ENCODE measurements at regions not wholly inside any gene's neighbourhood (a gene's known extent, or its start where the extent isn't known, plus 50 kb on each side); places are given as distances from the start of the nearest gene placed in this dataset.

- no peak for DNase-seq
These were observed 123.1 kb upstream of the INHBA start for GRCh38 chr7:41825927-41826480.

DNA sequence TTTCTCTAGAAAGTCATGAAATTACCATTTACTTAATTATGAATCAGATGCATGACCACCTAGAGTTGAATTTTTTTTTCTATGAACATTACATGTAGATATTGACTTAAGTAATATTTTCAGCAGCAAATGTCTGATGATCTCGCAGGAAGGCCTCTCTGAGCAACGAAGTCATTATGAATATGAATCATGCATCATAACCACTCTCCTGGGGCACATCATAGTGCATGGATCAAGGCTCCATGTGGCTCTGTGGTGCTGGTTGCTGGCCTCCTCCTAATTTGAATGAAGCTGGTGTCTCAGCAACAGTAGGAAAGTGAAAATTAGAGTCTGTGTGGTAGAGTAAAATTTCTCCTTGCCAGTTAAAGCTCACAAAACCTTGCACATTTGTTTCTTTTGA lies 121.4 kb upstream of the INHBA start:
- DNase-seq, result no peak

- DNase-seq, result no peak
These were observed 119.4 kb upstream of the INHBA start for GRCh38 chr7:41822259-41822817.

DNA sequence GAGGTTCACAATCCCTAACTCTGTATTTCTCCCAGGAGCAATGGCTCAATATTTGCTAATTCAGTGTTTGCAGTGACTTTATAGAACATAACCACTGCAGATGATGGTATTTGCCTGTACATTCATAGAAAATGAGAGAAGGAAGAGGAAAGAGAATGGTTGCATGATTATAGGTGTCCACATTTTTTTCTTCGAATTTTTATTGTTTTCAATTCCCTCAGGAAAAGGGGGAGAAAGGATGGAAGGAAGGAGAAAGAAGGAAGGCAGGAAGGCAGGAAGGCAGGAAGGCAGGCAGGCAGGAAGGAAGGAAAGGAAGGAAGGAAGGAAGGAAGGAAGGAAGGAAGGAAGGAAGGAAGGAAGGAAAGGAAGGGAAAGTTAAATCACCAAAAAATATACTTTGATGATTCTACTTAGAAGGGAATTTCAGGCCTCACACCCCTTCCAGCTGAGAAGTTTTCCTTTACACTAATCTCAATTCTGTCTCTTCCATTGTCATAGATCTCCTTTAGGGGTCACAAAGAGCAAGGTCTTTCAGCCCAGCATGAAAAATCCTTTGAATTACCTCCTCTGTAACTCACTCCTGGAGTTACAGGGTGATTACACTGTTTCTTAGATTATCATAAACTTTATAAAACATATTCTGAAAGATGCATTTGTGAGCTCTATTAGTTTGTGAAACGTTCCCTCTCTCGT lies 118.8 kb upstream of the INHBA start:
- no peak for DNase-seq

DNA sequence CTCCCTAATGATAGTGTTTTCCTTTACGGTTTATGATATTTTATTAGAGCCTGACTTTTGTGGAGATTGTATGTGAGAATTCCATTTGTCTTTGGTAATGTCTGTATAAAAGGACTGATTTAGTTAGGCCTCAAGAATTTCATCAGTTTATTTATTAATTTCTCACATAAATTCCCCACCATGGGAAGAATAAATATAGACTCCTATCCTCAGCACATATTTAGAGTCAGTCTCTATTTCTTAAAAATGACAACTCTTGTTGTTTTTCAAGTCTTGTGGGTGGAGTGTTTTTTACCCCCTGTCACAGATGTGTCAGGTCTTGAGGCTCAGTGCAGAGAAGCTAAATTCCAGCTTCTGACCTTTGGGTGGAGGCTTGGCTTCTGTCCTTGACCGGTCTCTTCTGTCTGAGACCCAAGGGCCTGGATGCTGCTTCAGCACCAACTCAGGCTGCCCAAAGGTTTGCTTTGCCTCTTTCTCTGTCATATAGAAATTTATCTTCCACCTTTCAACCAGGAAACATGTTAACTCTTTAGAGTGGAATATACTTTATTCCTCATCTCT lies 117.3 kb upstream of the INHBA start:
- DNase-seq, result no peak

- DNase-seq, result no peak
These were observed 116.8 kb upstream of the INHBA start for GRCh38 chr7:41819645-41820044.

DNA sequence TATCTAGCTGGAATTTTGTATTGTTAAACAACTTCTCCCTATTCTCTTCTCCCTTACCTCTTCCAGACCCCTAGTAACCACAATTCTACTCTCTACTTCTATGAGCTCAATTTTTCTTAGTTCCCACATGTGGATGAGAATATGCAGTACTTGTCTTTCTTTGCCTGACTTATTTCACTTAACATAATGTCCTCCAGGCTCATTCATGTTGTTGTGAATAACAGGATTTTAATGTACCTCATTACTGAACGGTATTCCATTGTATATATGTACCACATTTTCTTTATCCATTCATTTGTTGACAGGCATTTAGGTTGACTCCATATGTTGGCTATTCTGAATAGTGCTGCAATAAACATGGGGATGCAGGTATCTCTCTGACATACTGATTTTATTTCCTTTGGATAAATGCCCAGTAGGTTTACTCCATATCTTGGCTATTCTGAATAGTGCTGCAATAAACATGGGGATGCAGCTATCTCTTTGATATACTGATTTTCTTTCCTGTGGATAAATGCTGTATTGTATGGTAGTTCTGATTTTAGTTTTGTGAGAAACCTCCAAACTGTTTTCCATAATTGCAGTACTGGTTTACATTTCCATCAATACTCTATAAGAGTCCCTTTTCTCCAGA lies 116.0 kb upstream of the INHBA start:
- no peak for DNase-seq

DNA sequence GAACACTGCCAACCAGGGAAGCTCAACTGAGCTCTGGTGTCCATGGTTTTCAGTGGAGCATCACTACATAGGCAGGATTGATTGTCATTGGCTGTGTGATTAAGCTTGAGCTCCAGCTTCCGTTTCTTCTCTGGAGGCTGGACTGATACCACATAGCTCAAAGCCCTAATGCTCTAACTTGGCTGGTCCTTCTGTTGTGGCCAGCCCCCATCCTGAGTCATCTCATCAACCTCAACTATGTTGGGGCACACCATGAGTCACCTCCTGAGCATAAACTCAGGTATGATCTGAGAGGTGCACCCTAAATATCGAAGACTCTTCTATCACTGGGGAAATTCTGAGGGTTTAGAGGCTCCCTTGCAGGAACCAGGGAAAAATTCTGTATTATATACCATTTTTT lies 114.5 kb upstream of the INHBA start:
- DNase-seq, result no peak

- no peak for DNase-seq
These were observed 113.2 kb upstream of the INHBA start for GRCh38 chr7:41816111-41816510.

DNA sequence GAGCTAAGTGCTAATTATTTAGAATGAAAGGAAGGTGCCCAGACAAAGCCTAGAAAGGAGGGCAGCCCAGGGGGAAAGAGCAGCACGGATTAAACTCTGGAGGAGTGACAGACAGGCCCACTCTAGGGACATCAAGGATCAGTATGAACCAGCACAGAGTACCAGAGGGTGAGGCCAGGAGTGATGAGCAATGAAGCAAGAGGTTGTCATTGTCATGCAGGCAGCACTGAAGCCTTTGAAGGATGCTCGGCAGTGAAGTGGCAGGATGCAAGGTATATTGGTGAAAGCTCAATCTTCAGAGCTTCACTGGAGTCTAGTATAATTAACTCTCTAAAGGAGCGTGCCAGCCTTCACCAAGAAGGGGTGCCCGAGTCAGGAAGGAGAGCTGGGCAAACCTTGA lies 112.0 kb upstream of the INHBA start:
- DNase-seq, result no peak

- DNase-seq, result no peak
These were observed 110.4 kb upstream of the INHBA start for GRCh38 chr7:41813286-41813685.

DNA sequence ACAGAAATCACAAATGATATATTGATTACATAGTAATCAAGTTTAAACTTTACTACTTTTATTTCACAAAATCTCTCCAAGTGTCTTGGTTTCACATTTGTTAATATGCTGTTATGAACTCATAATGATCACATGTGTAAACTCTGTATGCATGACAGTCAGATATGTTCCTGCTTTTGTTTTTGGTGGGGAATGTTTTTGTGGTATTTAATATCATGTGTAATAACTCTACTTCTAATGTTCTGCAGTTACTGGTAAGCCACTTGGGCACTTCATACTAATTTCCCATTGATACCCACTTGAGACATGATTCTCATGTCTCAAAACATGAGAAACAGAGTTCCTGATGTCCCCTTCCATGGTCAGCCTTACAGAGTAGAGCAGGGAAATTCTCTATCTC lies 109.1 kb upstream of the INHBA start:
- DNase-seq, result no peak

DNA sequence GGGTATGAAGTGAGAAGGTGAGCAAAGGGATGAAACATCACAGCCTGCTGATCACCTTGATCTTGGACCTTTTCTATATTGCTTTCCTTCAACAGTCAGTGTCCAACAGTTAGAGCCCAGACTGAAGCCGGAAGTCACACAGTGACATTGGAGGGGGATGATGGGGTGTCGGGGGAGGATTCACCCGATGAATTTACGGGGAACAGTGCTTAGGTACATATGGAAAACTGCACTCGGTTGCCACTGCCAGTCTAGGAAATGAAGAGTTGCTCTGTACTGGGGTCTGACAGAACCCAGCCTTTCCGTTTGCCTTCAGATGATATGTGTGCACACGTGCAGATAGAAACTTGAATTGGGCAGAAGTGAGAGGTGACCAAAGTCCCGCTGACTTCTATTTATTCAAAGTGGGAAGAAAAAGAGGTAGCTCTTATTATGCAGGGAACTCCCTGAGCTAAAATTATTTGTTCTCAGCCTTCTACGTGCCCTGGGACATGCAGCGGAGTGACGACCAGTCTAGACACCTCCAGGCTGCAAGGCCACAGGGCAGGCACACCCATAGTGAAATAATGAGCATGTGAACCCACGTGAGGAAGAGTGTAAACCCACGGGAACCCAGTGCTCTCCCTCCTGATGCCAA lies 107.2 kb upstream of the INHBA start:
- no peak for DNase-seq

DNA sequence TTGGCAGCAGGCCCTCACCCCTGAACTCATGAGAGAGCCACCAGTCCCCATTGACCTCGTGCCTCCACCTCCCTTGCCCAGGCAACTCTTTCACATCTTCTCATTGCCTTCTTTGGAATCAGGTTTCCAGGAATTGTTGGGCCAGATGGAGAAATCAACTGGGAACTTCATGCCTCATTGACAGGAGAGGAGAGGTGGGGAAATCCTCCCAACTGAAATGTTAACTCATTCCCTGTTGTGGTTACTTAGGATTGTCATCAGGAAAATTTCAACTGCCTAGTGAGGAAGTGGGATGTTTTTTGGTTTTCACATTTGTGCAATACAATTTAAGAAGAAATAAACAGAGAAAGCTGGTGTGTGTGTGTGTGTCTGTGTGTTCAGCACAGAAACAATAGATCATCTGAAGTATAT lies 106.6 kb upstream of the INHBA start:
- DNase-seq, result no peak

DNA sequence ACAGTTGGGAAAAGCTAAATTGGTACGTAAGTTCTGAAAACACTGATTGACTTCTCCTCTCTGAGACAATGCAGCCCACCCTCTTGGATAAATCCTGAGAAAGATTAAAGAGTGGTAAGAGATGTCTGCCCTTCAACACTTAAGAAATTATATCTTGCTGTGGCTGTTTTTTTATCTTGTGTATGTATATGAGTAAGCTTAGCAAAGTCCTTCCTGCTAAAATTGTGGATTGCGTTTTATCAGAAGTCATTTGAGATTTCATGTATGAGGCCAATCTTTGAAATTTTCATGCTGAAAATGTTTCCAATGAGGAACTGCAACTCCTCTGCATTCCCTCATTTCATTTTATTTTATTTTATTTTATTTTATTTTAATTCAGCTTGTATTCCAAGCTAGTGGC lies 106.2 kb upstream of the INHBA start:
- no peak for DNase-seq

GRCh38 chr7:41808541-41808940 lies 105.7 kb upstream of the INHBA start:
- no peak for DNase-seq

DNA sequence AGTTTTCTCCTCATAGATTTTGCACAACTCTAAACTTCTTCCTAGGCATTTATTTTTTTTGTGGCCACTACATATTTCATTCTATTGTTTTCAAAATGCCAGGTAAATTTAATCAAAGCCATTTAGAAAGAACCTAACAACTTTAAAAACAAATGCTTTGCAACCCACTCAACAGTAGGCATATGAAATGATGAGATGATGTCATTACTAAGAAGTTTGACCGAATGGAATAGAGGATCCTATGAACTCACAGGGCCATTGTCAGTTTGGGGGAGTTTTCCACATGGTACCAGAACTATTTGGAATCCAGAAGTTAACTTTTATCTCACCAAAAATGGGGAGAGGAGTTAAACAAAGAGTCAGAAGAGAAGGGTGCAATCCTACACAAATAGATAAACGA lies 100.7 kb upstream of the INHBA start:
- no peak for DNase-seq

- DNase-seq, result no peak
These were observed 93.4 kb upstream of the INHBA start for GRCh38 chr7:41796331-41796730.

DNA sequence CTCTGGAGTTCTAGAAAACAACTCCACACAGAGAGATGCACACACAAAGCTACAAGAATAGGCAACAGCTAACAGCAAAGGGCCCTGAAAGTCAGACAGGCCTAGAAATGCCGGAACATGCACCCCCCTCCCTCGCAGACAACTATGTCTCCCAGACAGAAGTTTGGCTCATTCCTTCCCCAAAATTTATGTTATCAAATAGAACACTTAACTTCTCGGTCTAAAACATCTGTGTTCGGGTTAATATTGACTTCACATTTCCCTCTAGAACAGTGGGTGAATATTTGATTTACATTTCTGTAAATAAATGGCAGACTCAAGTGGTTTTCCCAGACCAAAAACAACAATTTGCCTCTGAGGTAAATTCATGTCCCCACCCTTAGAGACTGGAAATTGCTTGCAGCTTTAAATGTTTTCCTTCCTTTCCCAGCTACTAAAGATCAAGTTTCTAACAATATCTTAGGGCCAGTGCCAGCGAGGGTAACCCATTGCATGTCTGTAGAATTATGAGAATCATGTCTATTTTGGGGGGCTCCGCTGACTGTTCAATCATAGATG lies 92.5 kb upstream of the INHBA start:
- no peak for DNase-seq

DNA sequence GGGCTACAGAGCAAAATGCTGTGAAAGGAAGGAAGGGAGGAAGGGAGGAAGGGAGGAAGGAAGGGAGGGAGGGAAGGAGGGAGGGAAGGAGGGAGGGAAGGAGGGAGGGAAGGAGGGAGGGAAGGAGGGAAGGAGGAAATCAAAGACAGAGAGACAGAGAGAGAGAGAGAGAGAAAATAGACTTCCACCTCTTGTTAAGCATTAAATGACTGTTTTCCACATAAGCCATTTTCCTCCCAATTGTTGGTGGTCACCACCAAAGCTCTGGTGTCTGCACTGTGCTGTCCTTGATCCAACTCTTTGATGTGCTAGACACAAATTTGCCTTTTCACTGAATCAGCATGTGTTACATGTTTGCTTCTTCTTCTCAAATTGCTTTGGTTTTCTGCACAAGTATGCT lies 90.7 kb upstream of the INHBA start:
- DNase-seq, result no peak

DNA sequence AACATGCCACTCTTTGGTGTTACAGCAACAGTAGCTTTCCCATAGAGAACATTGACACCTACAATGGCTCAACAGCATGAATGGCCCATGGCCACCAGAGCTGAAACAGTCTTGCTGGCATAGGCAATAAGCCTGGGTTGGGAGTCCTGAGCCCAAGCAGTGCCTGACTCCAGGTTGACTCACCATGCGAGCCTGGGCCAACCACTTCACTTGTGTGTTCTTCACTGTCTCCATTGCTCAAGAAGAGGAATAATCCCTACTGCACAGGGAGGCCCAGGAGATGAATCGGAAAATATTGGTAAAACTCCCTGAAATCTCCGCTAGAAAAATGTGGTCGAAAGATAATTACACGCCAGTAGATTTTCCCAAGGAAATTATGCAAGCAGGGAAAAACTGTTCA lies 89.2 kb upstream of the INHBA start:
- DNase-seq, result no peak

DNA sequence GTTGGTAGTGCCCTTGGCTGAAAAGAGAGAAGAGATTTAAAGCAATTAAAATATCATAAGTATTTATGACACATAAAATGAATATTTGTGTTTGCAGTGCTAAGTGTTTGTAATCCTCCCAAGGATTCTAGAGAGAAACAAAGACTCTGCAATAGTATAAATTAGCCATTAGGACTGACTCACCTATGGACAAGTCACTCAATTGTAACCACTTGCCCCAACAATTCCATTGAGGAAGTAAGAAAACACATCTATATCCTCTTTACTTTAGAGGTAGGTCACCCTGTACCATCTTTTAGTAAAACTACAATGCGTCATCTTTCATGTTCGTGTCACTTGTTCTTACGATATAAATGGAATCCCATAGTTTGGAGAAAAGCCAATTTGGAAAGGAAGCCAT lies 85.7 kb upstream of the INHBA start:
- DNase-seq, result no peak

GRCh38 chr7:41787651-41788350 lies 84.9 kb upstream of the INHBA start:
- DNase-seq, result no peak
